ENCODE measurements at regions not wholly inside any gene's neighbourhood (a gene's known extent, or its start where the extent isn't known, plus 50 kb on each side); places are given as distances from the start of the nearest gene placed in this dataset.

DNA sequence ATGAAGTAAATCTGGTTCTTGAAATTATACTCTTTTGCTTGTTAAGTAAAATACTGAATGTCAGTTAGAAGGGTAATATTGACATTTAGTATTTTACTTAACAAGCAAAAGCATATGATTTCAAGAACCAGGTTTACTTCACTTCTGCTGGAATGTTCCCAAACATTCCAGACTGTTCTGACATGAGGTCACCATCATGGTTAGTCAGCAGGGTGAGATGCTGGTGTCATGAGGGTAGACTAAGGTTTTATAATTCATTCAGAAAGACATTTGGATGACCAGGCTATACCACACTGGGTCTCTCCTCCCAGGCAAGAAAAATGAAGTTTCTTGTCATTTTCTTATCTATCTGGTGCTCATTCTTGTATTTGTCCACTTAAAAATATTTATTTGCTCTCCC, 414.4 kb upstream of the MMS22L start:
- ATAC-seq (no peak), DNase-seq (no peak)
- Histone ChIP-seq H3K27ac (ENCODE audit: low read length) (no peak overlapping the region), H3K36me3 (ENCODE audit: control insufficient read depth, insufficient read depth, low read length) (no peaks in the 10 kb centered on the region), H3K9me3 (ENCODE audit: control insufficient read depth, insufficient read depth, low read length) (no peaks in the 10 kb centered on the region), H3K4me3 (ENCODE audit: low read length) (no peak overlapping the region), H3K27me3 (ENCODE audit: control insufficient read depth, insufficient read depth, low read length) (no peaks in the 10 kb centered on the region), H3K4me1 (ENCODE audit: control insufficient read depth, insufficient read depth, low read length) (no peaks in the 10 kb centered on the region)
- peaks cover 3 to 7% of the 10 kb centered on the region in 2 donors for H3K9me3 Mint-ChIP-seq
- intact Hi-C loops (cut with micrococcal nuclease): no loop called here
- TF ChIP-seq, protein P1, sequence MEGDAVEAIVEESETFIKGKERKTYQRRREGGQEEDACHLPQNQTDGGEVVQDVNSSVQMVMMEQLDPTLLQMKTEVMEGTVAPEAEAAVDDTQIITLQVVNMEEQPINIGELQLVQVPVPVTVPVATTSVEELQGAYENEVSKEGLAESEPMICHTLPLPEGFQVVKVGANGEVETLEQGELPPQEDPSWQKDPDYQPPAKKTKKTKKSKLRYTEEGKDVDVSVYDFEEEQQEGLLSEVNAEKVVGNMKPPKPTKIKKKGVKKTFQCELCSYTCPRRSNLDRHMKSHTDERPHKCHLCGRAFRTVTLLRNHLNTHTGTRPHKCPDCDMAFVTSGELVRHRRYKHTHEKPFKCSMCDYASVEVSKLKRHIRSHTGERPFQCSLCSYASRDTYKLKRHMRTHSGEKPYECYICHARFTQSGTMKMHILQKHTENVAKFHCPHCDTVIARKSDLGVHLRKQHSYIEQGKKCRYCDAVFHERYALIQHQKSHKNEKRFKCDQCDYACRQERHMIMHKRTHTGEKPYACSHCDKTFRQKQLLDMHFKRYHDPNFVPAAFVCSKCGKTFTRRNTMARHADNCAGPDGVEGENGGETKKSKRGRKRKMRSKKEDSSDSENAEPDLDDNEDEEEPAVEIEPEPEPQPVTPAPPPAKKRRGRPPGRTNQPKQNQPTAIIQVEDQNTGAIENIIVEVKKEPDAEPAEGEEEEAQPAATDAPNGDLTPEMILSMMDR (IDR thresholded peaks at IDR 0.05): no peak
- H3K27ac Mint-ChIP-seq: no peak overlapping the region
- H3K27me3 Mint-ChIP-seq (ENCODE audit: low read depth in 2 of 2): no peaks in the 10 kb centered on the region
- H3K4me1 Mint-ChIP-seq: no peaks in the 10 kb centered on the region
- H3K36me3 Mint-ChIP-seq: no peaks in the 10 kb centered on the region
- no peak overlapping the region for H3K4me3 Mint-ChIP-seq

DNA sequence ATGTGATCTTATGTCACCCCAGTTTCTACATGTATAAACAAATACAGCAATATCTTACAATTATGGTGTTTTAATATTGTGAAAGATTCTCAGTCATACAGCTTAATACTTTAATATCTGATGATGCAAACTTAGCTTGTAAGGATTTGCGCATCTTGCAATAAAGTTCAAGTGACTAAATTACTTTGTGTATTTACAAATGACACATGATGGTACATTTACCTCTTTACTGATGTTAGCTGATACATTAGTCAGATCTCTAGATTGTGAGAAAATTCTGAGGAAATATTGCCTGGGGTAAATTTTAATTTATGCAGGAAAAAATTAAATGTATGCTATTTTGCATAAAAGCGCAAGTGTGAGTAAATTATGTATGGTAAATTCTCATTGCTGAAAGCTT, 418.8 kb upstream of the MMS22L start:
- H3K27me3 ChIP-seq (ENCODE audit: control insufficient read depth, insufficient read depth, low read length): no peaks in the 10 kb centered on the region
- H3K4me1 Mint-ChIP-seq: no peaks in the 10 kb centered on the region
- TF ChIP-seq, protein P1 (IDR thresholded peaks at IDR 0.05): no peak
- no peaks in the 10 kb centered on the region for H3K27me3 Mint-ChIP-seq (ENCODE audit: low read depth in 2 of 2)
- no peak overlapping the region for H3K4me3 Mint-ChIP-seq
- H3K36me3 ChIP-seq (ENCODE audit: control insufficient read depth, insufficient read depth, low read length): no peaks in the 10 kb centered on the region
- 88% methylated on average over 1 of the region's 2 CpGs for WGBS (ENCODE audit: insufficient coverage)
- no peak overlapping the region for H3K4me3 ChIP-seq (ENCODE audit: low read length)
- H3K27ac ChIP-seq (ENCODE audit: low read length): no peak overlapping the region
- ATAC-seq (no peak), DNase-seq (no peak)
- H3K36me3 Mint-ChIP-seq: no peaks in the 10 kb centered on the region
- peaks cover 3% of the 10 kb centered on the region for H3K9me3 ChIP-seq (ENCODE audit: control insufficient read depth, insufficient read depth, low read length)
- no peak overlapping the region for H3K27ac Mint-ChIP-seq
- H3K9me3 Mint-ChIP-seq: peaks cover 0 to 9% of the 10 kb centered on the region in 2 donors
- H3K4me1 ChIP-seq (ENCODE audit: control insufficient read depth, insufficient read depth, low read length): no peaks in the 10 kb centered on the region
- intact Hi-C loops (cut with micrococcal nuclease): no loop called here

DNA sequence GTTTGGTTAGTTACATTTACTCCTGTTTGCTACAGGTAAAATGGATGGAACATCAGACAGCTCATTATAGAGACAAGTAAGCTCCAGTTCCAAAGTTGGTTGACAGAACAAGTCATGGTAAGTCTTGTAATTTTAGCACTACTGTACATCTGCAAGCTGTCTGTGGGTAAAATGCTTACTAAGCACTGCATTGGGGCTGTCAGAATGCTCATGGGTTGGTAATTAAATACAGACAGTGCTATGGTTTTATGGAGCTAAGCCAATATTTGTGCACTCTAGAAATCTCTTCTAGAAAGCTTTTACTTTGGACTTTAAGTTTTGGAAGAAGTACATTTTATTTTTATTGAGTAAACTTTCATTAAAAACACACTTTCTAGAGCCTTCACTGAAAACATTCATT, 419.2 kb upstream of the MMS22L start:
- no peaks in the 10 kb centered on the region for H3K4me1 Mint-ChIP-seq
- H3K4me3 Mint-ChIP-seq: no peak overlapping the region
- H3K27me3 ChIP-seq (ENCODE audit: control insufficient read depth, insufficient read depth, low read length): no peaks in the 10 kb centered on the region
- ATAC-seq (no peak), DNase-seq (no peak)
- no peaks in the 10 kb centered on the region for H3K36me3 Mint-ChIP-seq
- peaks cover 3% of the 10 kb centered on the region for H3K9me3 ChIP-seq (ENCODE audit: control insufficient read depth, insufficient read depth, low read length)
- no peaks in the 10 kb centered on the region for H3K4me1 ChIP-seq (ENCODE audit: control insufficient read depth, insufficient read depth, low read length)
- intact Hi-C loops (cut with micrococcal nuclease): no loop called here
- peaks cover 0 to 9% of the 10 kb centered on the region in 2 donors for H3K9me3 Mint-ChIP-seq
- TF ChIP-seq, protein P1 (IDR thresholded peaks at IDR 0.05): no peak
- no peaks in the 10 kb centered on the region for H3K36me3 ChIP-seq (ENCODE audit: control insufficient read depth, insufficient read depth, low read length)
- H3K27ac Mint-ChIP-seq: no peak overlapping the region
- no peak overlapping the region for H3K27ac ChIP-seq (ENCODE audit: low read length)
- H3K27me3 Mint-ChIP-seq (ENCODE audit: low read depth in 2 of 2): no peaks in the 10 kb centered on the region
- H3K4me3 ChIP-seq (ENCODE audit: low read length): no peak overlapping the region

DNA sequence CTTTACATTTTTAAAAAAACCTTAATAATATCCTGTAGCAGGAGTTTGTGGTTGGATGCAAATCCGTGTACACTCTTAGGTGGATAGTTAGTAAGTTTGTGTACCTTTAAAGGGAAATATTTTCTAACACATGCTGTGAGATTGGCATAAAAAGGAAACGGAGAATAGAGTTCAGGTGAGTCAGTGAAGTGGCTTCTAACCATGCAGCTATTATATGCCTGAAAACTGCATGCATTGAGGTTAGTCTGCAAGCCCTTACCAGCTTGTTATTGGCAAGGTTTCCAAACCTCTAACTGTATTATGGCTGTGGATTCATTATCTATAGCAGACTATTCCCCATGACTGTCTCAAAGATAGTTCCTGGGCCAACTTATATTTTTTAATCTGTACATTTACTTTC, 420.6 kb upstream of the MMS22L start:
- no peak overlapping the region for H3K4me3 ChIP-seq (ENCODE audit: low read length)
- Mint-ChIP-seq H3K36me3 (no peaks in the 10 kb centered on the region), H3K27ac (no peak overlapping the region), H3K27me3 (ENCODE audit: low read depth in 2 of 2) (no peaks in the 10 kb centered on the region), H3K4me3 (no peak overlapping the region), H3K4me1 (no peaks in the 10 kb centered on the region), H3K9me3 (peaks cover 0 to 5% of the 10 kb centered on the region in 2 donors)
- no peaks in the 10 kb centered on the region for H3K27me3 ChIP-seq (ENCODE audit: control insufficient read depth, insufficient read depth, low read length)
- no peaks in the 10 kb centered on the region for H3K4me1 ChIP-seq (ENCODE audit: control insufficient read depth, insufficient read depth, low read length)
- no peak overlapping the region for H3K27ac ChIP-seq (ENCODE audit: low read length)
- no peaks in the 10 kb centered on the region for H3K36me3 ChIP-seq (ENCODE audit: control insufficient read depth, insufficient read depth, low read length)
- DNase-seq (no peak), ATAC-seq (no peak)
- WGBS (ENCODE audit: insufficient coverage): 47% methylated on average over 2 of the region's 2 CpGs
- H3K9me3 ChIP-seq (ENCODE audit: control insufficient read depth, insufficient read depth, low read length): peaks cover 3% of the 10 kb centered on the region
- TF ChIP-seq, protein P1 (IDR thresholded peaks at IDR 0.05): no peak
- intact Hi-C loops (cut with micrococcal nuclease): no loop called here

All from natural killer cell (primary cell).